ENCODE measurements at regions not wholly inside any gene's neighbourhood (a gene's known extent, or its start where the extent isn't known, plus 50 kb on each side); places are given as distances from the start of the nearest gene placed in this dataset.

DNA sequence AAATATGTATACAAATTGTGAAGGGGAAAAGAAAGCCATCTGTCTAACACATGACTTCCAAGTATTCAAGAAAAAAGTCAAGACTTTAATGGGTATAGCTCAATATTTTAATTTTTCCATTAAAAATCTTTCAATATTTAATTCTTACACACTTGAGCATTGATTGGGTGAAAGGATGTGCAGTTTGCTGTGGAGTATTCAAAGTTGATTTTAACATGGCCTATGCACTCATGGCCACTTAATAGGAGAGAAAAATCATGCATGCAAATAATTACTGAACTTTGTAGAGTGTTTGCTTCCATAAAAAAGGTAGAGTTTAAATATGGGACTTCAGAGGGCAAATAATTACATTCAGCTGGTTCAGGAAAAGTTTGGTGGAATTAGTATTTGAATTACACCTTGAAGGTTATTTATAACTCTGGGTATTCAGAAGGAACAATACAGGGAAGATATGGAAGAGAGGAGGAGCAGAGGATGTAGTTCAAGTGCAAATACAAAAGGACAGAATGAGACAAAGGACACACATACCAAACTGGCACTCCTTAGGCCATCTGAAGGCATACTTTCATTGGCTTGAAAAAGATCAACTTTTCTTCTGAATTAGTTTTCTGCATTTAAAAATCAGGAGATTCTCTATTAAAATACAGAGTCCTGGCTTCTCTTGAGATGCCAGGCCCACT lies 90.1 kb downstream of the OTOL1 start (continued):
- TF ChIP-seq, protein P1, sequence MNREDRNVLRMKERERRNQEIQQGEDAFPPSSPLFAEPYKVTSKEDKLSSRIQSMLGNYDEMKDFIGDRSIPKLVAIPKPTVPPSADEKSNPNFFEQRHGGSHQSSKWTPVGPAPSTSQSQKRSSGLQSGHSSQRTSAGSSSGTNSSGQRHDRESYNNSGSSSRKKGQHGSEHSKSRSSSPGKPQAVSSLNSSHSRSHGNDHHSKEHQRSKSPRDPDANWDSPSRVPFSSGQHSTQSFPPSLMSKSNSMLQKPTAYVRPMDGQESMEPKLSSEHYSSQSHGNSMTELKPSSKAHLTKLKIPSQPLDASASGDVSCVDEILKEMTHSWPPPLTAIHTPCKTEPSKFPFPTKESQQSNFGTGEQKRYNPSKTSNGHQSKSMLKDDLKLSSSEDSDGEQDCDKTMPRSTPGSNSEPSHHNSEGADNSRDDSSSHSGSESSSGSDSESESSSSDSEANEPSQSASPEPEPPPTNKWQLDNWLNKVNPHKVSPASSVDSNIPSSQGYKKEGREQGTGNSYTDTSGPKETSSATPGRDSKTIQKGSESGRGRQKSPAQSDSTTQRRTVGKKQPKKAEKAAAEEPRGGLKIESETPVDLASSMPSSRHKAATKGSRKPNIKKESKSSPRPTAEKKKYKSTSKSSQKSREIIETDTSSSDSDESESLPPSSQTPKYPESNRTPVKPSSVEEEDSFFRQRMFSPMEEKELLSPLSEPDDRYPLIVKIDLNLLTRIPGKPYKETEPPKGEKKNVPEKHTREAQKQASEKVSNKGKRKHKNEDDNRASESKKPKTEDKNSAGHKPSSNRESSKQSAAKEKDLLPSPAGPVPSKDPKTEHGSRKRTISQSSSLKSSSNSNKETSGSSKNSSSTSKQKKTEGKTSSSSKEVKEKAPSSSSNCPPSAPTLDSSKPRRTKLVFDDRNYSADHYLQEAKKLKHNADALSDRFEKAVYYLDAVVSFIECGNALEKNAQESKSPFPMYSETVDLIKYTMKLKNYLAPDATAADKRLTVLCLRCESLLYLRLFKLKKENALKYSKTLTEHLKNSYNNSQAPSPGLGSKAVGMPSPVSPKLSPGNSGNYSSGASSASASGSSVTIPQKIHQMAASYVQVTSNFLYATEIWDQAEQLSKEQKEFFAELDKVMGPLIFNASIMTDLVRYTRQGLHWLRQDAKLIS (CRISPR knock-in tag; IDR thresholded peaks at IDR 0.05), result no peak

DNA sequence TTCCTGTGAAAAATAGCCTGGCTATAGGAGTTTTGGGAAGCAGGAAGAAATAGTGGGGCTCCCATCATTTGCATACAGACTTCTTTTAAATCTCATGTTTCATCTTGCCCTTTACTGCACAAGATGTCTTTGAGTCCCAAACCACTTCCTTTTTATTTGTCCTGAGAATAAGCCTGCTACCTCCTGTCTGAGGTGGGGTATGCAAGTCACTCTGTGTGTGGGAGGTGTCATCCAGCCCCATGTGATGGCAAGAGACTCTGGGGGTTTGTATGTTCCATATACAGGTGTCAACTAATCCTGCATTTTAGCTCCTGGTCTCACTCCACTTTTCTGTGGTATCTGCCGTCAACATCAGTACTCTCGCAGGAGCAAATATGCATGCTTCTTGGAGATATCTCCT lies 102.0 kb downstream of the OTOL1 start:
- Histone ChIP-seq H2AFZ (ENCODE audit: low read depth, low read length) (no peak overlapping the region), H3K27me3 (ENCODE audit: control insufficient read depth in 2 of 2, insufficient read depth in 2 of 2, low read length in 2 of 2) (no peaks in the 10 kb centered on the region), H3K9ac (ENCODE audit: insufficient read depth in 1 of 2, low read depth in 2 of 2, low read length in 2 of 2) (no peak overlapping the region), H3K9me1 (ENCODE audit: control insufficient read depth, insufficient read depth, low read length) (no peaks in the 10 kb centered on the region), H3K4me1 (replicated peaks in 1 of 2; ENCODE audit: control insufficient read depth in 2 of 2, insufficient read depth in 2 of 2, low read length in 2 of 2) (no peaks in the 10 kb centered on the region), H4K20me1 (replicated peaks; ENCODE audit: control insufficient read depth, insufficient read depth, low read length) (no peaks in the 10 kb centered on the region), H3K4me3 (no peak overlapping the region), H3K4me2 (ENCODE audit: insufficient read depth, low read length) (no peak overlapping the region), H3K9me3 (replicated peaks; ENCODE audit: control insufficient read depth, insufficient read depth, low read depth, low read length) (no peaks in the 10 kb centered on the region), H3K36me3 (ENCODE audit: control insufficient read depth, insufficient read depth, low read length) (no peaks in the 10 kb centered on the region), H3K79me2 (ENCODE audit: control insufficient read depth, insufficient read depth, low read length) (no peaks in the 10 kb centered on the region), H3K27ac (ENCODE audit: extremely low read depth, low read depth, low read length) (no peak overlapping the region)
- no peak for DNase-seq (ENCODE audit: extremely low read depth in 1 of 4, low spot score in 3 of 4)
- no peak for ATAC-seq
- no TSS peak for BruUV-seq (replicated peaks)
- WGBS (ENCODE audit: insufficient coverage, low coverage, missing lambda C conversion rate), result 4% methylated on average over 2 of the region's 2 CpGs
- in situ Hi-C loops (cut with MboI), result no loop called here
- no peak for TF ChIP-seq ZNF253 (CRISPR knock-in tag; conservative IDR thresholded peaks at IDR 0.05)
- TF ChIP-seq ZNF347 (CRISPR knock-in tag; IDR thresholded peaks at IDR 0.05; ENCODE audit: low read depth), result no peak
- TF ChIP-seq CEBPB (tag; IDR thresholded peaks at IDR 0.05), result no peak
- no peak for TF ChIP-seq ILF3 (IDR thresholded peaks at IDR 0.05; ENCODE audit: borderline replicate concordance)
- TF ChIP-seq SMAD4 (CRISPR knock-in tag; conservative IDR thresholded peaks at IDR 0.05), result no peak
- TF ChIP-seq, protein P2, sequence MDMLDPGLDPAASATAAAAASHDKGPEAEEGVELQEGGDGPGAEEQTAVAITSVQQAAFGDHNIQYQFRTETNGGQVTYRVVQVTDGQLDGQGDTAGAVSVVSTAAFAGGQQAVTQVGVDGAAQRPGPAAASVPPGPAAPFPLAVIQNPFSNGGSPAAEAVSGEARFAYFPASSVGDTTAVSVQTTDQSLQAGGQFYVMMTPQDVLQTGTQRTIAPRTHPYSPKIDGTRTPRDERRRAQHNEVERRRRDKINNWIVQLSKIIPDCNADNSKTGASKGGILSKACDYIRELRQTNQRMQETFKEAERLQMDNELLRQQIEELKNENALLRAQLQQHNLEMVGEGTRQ (CRISPR knock-in tag; IDR thresholded peaks at IDR 0.05), result no peak
- no peak for TF ChIP-seq ASH1L (IDR thresholded peaks at IDR 0.05; ENCODE audit: borderline replicate concordance, low read depth, partially characterized antibody)
- TF ChIP-seq TBL1XR1 (IDR thresholded peaks at IDR 0.05; ENCODE audit: low read length in 2 of 2), result no peak
- TF ChIP-seq ZNF24 (IDR thresholded peaks at IDR 0.05), result no peak
- TF ChIP-seq RBM22 (IDR thresholded peaks at IDR 0.05; ENCODE audit: low read depth, low read length, poor library complexity, severe bottlenecking), result no peak
- no peak for TF ChIP-seq CBFB (CRISPR knock-in tag; IDR thresholded peaks at IDR 0.05)
- no peak for FAIRE-seq
- CTCF ChIA-PET (ENCODE audit: low intra/inter-chr PET ratio), result no interaction called here
- POLR2A ChIA-PET, result no interaction called here
- intact Hi-C loops (cut with micrococcal nuclease), result no loop called here
